ENCODE measurements at regions not wholly inside any gene's neighbourhood (a gene's known extent, or its start where the extent isn't known, plus 50 kb on each side); places are given as distances from the start of the nearest gene placed in this dataset.

DNA sequence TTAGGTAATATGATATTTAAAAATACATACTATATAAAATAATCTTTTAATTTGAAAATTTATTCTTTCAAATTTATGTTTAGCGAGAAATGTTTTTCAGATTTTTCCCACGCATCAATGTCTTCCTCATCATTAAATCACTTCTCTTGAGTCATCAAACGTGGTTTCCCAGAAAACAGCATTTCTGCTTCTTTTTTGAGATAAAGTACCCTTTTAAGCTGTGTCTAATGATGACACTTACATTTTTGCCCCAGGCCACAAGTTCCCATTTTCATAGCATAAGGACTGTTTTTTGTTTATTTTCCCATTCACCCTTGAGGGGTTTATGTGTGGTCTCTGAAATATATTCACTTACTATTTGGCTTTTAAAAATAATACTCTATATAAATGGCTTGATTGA lies 139.0 kb upstream of the HS3ST3A1 start:
- no peak for DNase-seq

DNA sequence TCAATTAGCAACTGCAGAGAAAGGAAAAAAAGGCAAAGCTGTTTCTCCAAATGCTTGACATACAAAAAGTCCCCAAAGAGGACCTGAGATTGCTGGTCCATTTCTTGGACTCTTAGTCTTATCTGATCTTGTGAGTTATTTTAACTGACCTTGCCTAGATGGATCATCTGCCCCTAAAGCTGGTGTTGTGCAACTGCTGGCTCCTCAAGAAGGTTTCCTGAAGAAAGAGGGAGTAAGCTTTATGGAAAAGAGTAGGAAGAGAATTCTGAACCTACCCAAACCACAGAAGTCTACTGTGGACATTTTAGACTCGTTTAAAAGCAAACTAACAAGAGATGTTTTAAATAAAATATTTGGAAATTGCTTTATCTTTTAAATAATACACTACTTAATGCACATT lies 140.0 kb upstream of the HS3ST3A1 start:
- DNase-seq: no peak

DNA sequence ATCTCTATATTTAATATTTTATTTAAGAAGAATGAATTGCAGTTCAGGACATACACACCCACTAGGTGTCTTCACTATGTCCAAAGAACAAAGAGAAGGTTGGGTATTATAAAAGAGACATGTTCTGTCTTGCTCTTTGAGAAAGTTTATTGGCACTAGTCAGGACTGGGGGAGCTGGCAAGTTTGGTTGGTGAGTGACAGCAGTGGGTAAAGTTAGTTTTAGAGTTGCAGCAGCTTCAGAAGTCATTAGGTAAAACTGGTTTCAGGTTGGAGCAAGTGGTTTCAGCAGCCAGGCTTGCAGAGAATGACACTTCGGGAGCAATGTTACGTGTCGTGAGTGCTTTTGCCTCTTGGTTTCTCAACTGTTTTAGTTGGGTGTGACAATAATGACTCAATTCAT lies 142.2 kb upstream of the HS3ST3A1 start:
- no peak for DNase-seq

DNA sequence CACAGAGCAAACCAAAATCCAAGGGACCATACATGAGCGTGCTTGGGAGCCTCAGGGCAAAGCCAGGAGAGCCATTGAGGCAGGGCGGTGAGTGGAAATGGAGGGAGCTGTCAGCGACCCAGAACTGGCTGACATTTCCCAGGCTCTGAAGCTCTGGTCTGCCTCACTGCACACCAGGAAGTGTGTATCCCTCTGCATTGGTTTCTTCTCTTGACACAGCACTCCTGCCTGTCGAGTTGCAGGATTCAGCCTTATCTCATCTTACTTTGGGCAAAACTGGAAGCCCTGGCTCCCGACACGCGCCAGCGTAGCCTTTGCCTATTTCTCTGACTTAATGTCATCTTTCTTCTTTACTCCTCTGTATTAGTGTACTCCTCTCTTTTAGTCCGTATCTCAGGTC lies 144.7 kb upstream of the HS3ST3A1 start:
- DNase-seq: no peak

DNA sequence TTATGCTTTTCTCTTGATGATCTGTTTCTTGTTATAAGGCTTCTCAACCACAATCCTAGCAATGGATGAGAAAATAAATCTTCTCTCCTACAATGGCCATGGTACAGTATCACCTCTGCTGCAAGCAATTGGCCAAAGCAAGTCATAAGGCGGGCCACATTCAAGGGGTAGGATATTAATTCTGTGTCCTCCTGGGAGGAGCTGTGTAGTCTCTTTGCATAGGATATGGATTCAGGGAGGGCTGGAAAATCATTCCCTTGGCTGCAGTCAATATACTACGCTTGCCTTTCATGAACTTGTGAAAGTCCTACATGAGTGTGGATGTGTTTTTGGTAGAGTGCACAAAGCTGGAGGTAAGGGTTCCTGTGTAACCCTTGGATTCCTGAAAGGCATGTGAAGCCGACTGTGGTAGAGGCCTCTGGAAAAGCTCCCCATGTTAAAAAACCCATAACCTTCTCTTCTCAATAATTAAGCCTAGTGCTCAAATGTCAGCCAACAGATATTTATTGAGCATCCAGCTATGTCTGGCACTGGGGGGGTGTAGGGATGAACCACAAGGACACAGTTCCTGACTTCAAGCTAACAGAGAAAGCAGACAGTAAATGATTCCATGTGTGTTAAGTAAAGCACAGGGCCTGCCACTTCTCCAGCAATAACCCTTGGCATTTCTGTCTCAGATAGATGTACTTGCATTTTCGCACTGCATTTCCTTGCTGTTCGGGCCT lies 147.6 kb upstream of the HS3ST3A1 start:
- no peak for DNase-seq

DNA sequence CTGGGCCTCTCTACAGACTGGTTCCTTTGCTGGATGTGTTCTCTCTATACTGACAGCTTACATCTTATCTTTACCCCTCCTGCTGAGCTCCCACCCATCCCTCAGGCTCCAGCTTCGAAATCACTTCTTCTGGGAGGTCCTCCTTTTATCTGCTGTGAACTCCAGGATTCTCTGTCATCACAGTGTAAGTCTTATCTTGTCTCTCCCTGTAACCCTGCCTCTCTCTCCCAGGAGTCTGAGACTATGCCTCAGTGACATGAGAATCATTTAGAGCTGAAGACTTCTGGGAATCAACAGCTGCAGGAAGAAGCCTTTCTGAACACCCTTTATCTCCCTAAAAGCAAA lies 148.1 kb upstream of the HS3ST3A1 start:
- no peak for DNase-seq

DNA sequence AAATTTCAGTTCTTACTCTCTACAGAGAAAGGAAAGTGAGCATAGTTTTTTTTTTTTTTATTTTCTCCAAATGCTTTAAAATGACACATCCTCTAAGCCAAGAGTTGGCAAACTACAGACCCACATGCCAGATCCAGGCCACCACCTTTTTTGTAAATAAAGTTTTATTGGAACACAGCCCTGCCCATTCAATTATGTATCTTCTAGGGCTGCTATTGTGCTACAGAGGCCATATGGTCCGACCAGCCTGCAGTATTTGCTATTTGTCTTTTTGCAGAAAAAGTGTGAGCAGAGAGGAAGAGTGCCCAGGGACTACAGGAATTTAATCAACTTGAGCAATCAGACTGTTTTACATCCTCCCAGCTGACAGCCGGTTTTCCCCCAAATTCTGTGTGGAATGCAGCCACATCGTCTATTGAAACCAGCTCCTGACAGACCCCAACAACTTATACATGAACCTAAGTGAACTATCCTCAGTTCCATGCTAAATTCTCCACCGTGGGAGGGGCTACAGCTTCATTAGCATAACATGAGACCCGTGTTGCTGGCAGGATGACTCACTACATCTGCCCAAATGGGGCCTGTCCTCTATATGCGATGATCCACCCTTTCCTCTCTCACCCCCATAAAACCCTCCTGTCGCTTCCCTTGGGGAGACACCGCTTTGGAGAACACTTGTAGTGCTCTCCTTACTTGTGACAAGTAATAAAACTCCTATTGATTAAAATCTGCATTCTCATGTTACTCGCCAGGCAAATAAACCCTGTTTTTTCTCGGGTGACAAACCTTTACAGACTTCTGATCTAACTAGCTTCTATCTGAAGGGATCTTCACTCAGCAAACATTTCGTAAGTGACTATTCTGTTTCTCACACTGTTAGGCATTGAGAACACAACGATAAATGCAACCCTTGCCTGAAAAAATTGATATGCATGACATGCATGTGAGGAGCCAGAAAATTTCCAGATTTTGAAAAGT lies 149.4 kb upstream of the HS3ST3A1 start:
- no peak for DNase-seq

DNA sequence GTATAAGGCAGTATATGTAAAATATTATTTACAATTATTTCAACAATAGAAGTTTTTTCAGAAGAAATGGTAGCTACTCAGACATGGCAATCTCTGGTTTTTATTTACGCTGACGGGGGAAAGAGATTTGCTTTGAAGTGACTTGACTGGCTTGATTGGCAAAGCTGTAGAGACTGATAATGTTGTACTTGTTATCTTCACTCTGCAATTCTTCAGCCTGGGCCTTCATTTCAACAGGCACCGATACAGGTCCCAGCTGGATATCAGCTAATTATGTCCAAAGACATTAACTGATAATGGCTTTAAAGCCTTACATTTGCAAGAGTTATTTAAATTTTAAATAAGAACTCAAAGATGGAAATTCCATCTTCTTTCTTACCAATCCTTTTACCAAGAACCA lies 151.4 kb upstream of the HS3ST3A1 start:
- no peak for DNase-seq

DNA sequence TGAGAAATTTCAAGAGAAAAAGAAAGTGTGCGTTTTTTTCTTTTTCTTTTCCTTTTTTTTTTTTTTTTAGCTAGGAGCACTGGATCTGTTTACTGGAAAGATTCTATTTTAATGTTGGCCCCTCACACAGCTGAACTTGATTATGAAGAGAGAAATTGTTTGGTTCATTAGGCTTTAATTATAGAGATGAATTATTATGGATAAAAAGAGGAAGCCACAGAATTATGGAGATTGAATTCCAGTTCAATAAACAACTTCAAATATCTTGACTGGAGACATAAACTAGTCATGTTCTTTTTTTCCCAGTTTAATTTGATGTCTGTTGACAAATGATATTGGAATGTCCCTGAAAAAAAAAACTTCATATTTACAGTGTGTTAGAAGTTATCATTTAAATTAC lies 152.0 kb upstream of the HS3ST3A1 start:
- DNase-seq: no peak

DNA sequence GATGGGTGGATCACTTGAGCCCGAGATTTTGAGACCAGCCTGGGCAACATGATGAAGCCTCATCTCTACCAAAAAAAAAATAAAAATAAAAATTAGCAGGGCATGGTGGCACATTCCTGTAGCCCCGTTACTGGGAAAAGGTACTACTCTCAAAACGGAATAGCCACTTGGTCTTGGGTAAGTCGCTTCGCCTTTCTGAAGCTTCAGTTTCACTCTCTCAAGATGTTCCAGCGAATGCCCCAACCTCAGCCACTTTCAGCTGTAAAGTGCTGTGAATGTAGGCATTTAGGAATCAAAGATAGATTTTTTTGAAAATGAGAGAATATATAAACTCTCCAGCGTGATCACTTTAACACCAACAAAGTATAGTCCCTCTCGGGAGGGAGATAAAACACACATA lies 154.1 kb upstream of the HS3ST3A1 start:
- DNase-seq: no peak

DNA sequence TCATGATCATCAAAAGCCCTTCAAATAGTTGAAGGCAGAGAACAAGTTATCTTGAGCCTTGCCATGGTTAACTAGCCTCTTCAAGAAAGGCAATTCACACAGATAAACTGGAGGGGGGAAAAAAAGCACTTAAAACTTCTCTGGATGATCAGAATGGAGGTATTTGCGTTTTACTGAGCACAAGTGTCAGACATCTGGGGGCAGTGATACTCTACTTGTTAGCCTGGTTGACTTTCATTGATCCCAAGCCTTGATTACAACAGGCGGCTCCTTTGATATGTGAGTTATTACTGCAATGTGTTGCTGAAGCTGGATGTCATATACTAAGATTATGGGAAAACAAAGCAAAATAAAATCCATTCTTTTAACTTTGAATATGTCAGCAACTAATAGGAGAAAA lies 155.0 kb upstream of the HS3ST3A1 start:
- no peak for DNase-seq

DNA sequence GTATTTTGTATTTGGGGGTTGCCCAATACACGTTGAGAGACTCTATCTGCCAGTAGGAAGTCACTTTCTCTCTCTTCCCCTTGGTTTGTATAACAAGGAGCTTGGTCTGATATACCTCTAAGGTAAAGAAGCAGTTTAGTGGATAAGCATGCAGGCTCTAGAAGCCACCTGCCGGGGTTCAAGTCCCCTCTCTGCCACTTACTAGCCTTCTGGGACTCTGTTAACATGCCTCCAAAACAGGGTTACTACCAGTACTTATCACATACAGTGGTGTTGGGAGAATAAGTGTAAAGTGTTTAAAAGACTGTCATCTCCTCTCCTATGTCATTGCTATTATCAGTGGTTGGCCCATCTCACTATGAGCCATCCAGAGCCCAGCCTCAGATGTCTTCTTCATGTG lies 156.1 kb upstream of the HS3ST3A1 start:
- no peak for DNase-seq

DNA sequence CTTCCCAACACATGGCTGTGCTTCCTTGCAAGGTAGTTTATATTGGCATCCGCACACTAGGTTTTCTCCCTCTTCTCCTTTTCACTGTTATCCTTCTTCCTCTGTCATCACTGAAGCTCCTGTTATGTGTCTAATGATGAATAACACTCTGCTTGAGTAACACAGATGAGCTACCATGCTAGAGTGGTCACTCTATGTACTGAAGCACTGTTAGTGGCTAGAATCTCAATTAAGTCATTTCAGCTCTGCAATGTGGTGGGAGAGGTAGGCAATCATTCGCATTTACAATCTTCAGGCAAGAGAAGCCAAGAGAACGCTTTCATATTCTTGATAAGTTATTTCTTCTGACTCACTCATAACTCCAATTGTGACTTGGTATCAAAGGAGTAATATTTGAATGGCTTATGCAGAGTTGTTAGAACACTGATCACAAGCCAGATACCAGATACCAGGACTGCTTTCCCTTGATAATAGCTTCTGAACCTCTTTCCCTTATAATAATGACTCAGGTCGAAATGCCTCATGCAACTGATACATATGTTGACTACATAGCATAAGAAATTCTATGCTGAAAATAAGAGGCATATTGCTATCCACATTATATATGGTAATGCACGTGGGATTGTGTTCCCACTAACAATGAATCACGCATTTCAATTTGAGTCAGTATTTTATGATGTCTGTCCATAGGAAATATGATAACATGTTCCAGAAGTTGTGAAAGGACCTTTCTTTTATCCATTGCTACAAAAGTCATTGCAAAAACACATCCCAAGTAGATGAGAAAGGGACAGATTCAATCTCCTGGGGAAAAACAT lies 158.0 kb upstream of the HS3ST3A1 start:
- no peak for DNase-seq

DNA sequence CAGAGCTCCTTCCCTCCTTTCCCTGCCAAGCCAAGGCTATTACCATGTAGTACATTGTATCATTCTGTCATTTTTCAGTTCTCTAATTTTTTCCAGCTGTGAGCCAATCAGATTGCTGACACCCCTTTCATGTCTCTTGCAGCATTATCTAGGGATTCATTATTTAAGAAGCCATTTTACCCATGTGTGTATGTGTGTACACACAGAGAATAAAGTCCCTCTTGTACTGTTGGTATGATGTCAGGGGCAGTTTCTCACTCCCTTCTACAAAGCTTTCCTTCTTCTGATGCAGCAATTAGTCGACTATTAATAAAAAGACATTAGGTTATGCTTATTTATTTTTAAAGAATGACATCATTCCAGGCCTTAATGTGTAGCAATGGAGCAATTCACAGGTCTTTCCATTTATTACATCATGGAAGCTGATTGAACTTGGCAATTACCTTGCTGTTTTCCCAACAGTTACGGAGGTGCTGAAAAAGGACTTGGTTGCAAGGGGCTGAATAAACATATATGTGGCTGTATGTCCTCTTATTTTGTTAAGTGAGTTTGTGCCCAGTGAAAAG lies 159.4 kb upstream of the HS3ST3A1 start:
- no peak for DNase-seq

DNA sequence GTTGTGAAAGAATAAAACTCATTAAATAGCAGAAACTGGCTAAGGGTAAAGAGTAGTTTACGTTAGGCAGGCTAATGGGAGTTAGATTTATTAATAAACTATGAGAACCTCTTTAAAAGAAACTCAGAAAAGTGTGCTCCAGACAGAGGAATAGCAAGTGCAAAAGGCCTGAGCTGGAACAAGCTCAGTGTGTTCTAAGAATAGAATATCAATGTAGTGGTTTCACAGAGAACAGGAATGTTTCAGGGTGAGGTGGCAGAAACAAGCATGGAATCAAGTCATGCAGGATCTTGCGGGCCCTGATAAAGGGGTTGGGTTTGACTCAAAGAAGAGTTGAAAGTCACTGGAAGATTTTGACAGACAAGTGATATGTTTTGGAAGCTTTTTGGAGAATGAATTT lies 164.0 kb upstream of the HS3ST3A1 start:
- no peak for DNase-seq

DNA sequence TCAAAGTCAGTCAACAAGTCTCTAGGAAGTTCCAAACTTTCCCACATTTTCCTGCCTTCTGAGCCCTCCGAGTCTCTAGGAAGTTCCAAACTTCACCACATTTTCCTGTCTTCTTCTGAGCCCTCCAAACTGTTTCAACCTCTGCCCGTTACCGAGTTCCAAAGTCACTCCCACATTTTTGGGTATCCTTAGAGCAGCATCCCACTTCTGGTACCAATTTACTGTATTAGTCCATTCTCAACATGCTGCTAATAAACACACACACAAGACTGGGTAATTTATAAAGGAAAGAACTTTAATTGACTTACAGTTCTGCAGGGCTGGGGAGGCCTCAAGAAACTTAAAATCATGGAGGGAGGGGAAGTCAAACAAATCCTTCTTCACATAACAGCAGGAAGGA lies 169.0 kb upstream of the HS3ST3A1 start:
- DNase-seq: no peak

DNA sequence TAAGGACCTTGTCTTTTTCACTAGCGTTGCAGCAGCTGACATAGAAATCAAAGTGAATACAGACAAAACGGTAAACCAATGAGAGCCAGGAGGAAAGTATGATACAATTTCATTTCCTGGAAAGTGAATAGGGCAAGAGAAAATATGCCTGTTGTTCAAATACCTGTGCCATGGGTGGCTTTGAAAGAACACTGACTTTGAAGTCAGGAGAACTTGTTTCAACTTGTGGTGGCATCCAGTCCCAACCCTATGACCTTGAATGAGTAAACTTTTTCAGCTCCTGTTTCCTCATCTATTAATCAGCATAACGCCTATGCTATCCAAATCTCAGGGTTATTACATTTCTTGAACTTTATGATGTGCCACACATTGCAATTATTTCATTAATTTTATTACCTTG lies 173.7 kb upstream of the HS3ST3A1 start:
- DNase-seq: no peak

DNA sequence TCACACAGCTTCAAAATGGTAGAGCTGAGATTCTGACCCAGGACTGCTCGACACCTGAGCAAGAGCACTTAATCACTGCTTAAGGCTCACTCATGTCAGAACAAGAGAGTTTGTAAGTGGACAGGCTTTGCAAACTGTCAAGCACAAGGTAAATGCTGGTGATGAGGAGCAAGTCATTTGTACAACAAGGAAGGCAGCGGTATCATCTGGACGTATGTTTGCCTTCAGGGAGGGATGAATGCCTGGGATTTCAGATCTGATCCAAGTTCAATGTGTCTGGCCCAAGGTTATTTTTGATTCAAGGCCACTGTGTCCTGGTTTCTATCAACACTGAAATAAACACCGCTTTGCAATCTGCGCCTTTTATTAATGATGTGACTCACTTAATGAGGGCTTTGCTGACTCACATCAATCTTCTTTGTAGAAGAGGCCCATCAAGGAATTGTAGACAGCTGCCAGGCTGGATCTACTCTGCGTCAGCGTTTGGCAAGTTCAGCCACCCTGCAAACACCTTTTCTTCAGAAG lies 174.4 kb upstream of the HS3ST3A1 start:
- DNase-seq: no peak

DNA sequence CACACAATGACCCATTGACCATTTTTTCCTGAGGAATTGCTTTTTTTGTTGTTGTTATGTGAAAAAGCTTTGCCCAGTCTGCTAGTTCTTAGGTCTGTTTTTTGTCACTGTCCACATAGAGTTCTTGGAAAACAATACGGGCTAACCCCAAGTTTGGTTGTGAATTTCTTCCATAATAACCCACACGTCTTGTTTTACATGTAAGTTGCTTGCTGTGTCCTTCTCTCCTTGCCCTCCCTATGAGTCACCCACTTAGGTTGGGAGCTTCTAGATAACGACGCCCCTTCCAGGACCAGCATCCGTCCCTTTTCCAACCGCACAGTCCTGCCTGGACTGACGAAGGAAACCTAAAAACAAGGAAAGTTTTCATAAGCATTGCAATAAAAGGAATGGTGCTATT lies 175.3 kb upstream of the HS3ST3A1 start:
- no peak for DNase-seq

DNA sequence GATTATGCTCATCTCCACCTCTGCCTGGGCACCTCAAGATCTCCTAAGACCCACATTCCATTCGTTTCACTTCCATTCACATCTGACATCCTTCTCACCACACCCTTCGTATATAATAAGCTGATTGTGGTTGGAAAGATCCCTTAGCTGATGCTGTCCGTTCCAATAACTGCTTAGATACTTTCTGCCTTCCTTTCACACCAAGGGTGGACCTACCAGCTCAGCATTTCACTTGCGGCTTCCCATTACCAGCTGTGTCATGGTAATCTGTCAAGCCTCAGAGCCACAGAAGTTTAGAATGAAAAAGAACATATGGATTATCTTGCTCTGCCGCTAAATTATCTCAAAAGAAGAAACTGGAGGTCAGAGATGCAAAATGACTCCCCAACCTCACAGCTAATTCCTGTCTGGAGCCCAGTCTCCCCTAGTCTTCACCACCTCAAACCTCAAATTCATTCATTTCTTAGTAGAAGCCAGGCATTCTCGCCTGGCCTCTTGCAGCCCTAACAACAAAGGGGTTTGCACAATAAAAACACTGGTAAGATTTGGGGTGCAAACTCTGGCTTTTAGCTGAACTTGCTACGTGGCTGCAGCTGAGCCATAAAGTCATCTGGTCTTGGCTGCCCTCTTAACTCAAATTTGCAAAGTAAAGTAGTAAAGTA lies 182.8 kb upstream of the HS3ST3A1 start:
- no peak for DNase-seq

DNA sequence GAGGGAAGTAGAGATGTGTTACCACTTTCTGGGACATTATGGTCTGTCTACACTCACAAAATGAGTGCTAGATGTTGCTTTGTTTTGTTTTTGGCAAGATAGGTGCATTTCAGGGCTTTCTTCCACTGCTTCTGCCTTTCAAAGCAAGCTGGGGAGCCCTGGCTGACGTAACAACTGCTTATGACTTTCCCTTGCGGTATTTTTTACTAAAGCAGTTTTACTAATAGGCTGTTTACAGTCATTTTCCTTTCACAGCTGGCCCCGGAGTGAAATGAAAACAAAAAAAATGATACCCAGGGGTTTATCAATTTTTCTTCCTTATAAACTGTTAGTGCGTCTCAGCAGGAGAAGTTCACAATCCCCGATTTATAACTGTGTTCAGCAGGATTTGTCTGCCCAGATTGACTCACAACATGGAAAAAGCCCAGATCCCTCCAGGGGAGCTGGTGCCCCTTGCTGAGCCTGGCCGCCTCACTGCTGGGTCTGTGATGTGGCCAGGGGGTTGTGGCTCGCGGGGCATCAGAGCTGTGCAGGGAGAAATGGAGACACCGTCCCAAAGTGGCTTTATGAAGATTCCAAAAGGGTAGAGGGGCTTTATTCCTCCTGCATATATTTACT lies 184.4 kb upstream of the HS3ST3A1 start:
- no peak for DNase-seq

DNA sequence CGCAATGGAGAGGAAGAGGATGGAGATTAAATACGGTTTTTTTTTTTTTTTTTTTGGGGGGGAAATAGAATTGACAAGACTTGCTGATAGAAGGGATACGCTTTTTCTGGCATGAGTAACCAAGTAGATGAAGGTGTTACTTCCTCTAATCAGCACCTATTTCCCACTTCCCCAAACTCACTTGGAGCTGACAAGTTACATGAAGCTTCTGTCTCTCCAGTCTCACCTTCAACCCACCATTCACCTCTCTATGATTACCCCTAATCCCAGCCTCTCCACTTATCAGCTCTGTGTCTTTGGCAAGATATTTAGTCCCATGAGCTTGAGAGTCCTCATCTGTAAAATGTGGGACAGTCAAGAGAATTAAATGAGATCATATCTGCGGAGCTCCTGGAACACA lies 185.9 kb upstream of the HS3ST3A1 start:
- no peak for DNase-seq

Data from stimulated activated CD4-positive, alpha-beta T cell treated with anti-CD3 and anti-CD28 coated beads, Interleukin-1b, Interleukin-23, amount 100 ng/mL, for 48 hours (primary cell).